Calu3 (cell line): ENCODE measurements at regions not wholly inside any gene's neighbourhood (a gene's known extent, or its start where the extent isn't known, plus 50 kb on each side); places are given as distances from the start of the nearest gene placed in this dataset.

ENCODE experiments used
- BruUV-seq: library from RNA; stranded (reverse); fragments of 400-500 nt; replicated peaks from 2 replicates; lab custom pipeline; 2021; lab: Mats Ljungman, UMichigan
- CTCF ChIA-PET: fragments of 300-600 bp; sonication (Branson Sonifier 250); formaldehyde crosslinking; loops from one replicate; lab custom pipeline; 2022; ENCODE audit warnings: antibody characterized with exemption; lab: Charles Lee
- DNase-seq: peaks from one replicate; pipeline ENCODE4 v3.0.0; 2022
- H3K27ac Mint-ChIP-seq: one replicate; pipeline ENCODE4 v1.8.0; 2022; ENCODE audit warnings: mixed read lengths; ENCODE audit not compliant: unreplicated experiment
- H3K27me3 Mint-ChIP-seq: one replicate; pipeline ENCODE4 v1.8.0; 2022; ENCODE audit warnings: mixed read lengths; ENCODE audit not compliant: unreplicated experiment
- H3K36me3 Mint-ChIP-seq: one replicate; pipeline ENCODE4 v1.8.0; 2022; ENCODE audit warnings: mild to moderate bottlenecking, moderate library complexity, mixed read lengths; ENCODE audit not compliant: insufficient read depth, unreplicated experiment
- H3K4me1 Mint-ChIP-seq: one replicate; pipeline ENCODE4 v1.8.0; 2022; ENCODE audit warnings: mild to moderate bottlenecking, low read depth, mixed read lengths; ENCODE audit not compliant: unreplicated experiment
- H3K4me3 Mint-ChIP-seq: one replicate; pipeline ENCODE4 v1.8.0; 2022; ENCODE audit warnings: mild to moderate bottlenecking, low read depth, moderate library complexity, mixed read lengths; ENCODE audit not compliant: unreplicated experiment
- H3K9me3 Mint-ChIP-seq: one replicate; pipeline ENCODE4 v1.8.0; 2022; ENCODE audit warnings: low read depth, mixed read lengths; ENCODE audit not compliant: unreplicated experiment
- intact Hi-C: fragments of 100-400 bp; cut with micrococcal nuclease; formaldehyde crosslinking; loops from one replicate; pipeline ENCODE4 v1.10.0; 2022; ENCODE audit not compliant: unreplicated experiment
- TF ChIP-seq, protein P1 (sequence below): fragments of 200-600 bp; IDR thresholded peaks from one replicate; pipeline ENCODE4 v1.8.0; 2022; ENCODE audit warnings: antibody characterized with exemption; ENCODE audit not compliant: unreplicated experiment

DNA sequence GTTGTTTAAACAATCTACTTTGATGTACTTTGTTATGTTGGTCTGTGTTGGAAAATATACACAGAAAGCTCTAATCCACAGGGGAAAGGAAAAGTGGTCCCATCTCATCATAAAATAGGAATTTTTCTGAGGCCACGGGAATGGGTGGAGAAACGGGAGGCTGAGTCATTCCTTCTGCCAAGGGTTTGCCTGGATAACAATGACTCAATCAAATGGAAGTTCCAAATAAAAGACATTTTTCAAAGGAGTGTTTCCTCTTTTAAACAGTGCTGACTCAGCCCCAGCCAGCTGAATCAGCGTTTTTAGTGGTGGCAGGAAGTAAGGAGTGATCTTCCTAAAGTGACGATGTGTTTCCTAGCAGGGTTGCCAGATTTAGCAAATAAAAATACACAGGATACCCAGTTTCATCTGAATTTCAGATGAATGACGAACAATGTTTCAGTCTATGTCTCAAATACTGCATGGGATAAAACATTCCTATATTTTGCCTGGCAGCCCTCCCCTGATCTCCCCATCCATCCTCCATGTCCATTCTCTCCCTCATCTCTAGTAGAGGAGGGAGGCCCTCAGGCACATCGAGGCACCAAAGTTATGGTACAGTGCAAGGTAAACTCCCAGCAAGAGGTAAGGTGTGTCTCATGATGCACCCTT is 345.4 kb upstream of the GATB start:
- no peaks in the 10 kb centered on the region for H3K9me3 Mint-ChIP-seq
- H3K4me3 Mint-ChIP-seq: no peak overlapping the region
- CTCF ChIA-PET: no interaction called here
- intact Hi-C loops: no loop called here
- peak overlapping the region; percentile 36 for H3K27ac Mint-ChIP-seq
- TF ChIP-seq, protein P1, sequence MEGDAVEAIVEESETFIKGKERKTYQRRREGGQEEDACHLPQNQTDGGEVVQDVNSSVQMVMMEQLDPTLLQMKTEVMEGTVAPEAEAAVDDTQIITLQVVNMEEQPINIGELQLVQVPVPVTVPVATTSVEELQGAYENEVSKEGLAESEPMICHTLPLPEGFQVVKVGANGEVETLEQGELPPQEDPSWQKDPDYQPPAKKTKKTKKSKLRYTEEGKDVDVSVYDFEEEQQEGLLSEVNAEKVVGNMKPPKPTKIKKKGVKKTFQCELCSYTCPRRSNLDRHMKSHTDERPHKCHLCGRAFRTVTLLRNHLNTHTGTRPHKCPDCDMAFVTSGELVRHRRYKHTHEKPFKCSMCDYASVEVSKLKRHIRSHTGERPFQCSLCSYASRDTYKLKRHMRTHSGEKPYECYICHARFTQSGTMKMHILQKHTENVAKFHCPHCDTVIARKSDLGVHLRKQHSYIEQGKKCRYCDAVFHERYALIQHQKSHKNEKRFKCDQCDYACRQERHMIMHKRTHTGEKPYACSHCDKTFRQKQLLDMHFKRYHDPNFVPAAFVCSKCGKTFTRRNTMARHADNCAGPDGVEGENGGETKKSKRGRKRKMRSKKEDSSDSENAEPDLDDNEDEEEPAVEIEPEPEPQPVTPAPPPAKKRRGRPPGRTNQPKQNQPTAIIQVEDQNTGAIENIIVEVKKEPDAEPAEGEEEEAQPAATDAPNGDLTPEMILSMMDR: no peak
- H3K27me3 Mint-ChIP-seq: no peaks in the 10 kb centered on the region
- DNase-seq: peak; percentile 22
- no TSS peak for BruUV-seq
- H3K36me3 Mint-ChIP-seq: no peaks in the 10 kb centered on the region
- H3K4me1 Mint-ChIP-seq: peaks cover 18% of the 10 kb centered on the region

DNA sequence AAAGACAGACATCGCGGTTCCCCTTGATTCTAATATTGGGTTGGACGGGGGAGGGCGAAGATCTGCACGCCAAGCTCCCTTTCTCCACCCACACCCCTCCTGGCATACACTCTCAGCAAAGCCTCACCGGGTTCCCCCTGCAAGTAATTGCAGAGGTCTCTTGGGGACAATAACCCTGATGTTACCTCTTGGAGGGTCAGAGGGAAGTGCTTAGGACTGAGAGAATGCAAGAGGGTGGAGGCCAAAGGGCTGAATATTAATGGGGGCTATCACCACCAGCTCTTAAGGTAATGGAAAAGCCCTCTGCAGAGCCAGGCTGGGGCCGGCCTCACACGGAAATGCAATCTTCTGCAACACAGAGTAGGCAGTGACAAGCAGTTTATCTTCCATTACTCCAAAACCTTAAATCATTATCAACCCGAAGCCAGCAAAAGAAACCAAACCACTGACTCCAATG is 344.1 kb upstream of the GATB start:
- no TSS peak for BruUV-seq
- Mint-ChIP-seq H3K27ac (no peak overlapping the region), H3K36me3 (no peaks in the 10 kb centered on the region), H3K9me3 (no peaks in the 10 kb centered on the region), H3K4me3 (no peak overlapping the region), H3K4me1 (peaks cover 31% of the 10 kb centered on the region), H3K27me3 (no peaks in the 10 kb centered on the region)
- TF ChIP-seq, protein P1: no peak
- no peak for DNase-seq
- CTCF ChIA-PET: no interaction called here
- intact Hi-C loops: no loop called here

GRCh38 chr4:152104356-152104755 is 343.5 kb upstream of the GATB start:
- no peak overlapping the region for H3K27ac Mint-ChIP-seq
- DNase-seq: no peak
- no peaks in the 10 kb centered on the region for H3K9me3 Mint-ChIP-seq
- H3K4me1 Mint-ChIP-seq: peaks cover 32% of the 10 kb centered on the region
- no peaks in the 10 kb centered on the region for H3K36me3 Mint-ChIP-seq
- CTCF ChIA-PET: no interaction called here
- H3K4me3 Mint-ChIP-seq: no peak overlapping the region
- no TSS peak for BruUV-seq
- intact Hi-C loops: no loop called here
- no peaks in the 10 kb centered on the region for H3K27me3 Mint-ChIP-seq
- TF ChIP-seq, protein P1: no peak

- no peak overlapping the region for H3K27ac Mint-ChIP-seq
- no peaks in the 10 kb centered on the region for H3K27me3 Mint-ChIP-seq
- no peaks in the 10 kb centered on the region for H3K36me3 Mint-ChIP-seq
- intact Hi-C loops: no loop called here
- BruUV-seq: no TSS peak
- no peaks in the 10 kb centered on the region for H3K9me3 Mint-ChIP-seq
- H3K4me3 Mint-ChIP-seq: no peak overlapping the region
- no peak for DNase-seq
- TF ChIP-seq, protein P1: no peak
- CTCF ChIA-PET: no interaction called here
- H3K4me1 Mint-ChIP-seq: peaks cover 32% of the 10 kb centered on the region
Observed at GRCh38 chr4:152103181-152103901, 342.5 kb upstream of the GATB start.
